HG03354 (cell line): ENCODE measurements at regions not wholly inside any gene's neighbourhood (a gene's known extent, or its start where the extent isn't known, plus 50 kb on each side); places are given as distances from the start of the nearest gene placed in this dataset.
"Not testable (repeated sequence)": the region's sequence is repeated elsewhere in the genome, so short reads cannot be mapped to it uniquely, and the experiment has no call there.

ENCODE experiments used
- ATAC-seq: cut with Tn5 transposase; IDR thresholded peaks from one replicate; pipeline ENCODE4 v1.9.1; 2021; ENCODE audit warnings: mild to moderate bottlenecking; ENCODE audit not compliant: unreplicated experiment, poor library complexity, severe bottlenecking

DNA sequence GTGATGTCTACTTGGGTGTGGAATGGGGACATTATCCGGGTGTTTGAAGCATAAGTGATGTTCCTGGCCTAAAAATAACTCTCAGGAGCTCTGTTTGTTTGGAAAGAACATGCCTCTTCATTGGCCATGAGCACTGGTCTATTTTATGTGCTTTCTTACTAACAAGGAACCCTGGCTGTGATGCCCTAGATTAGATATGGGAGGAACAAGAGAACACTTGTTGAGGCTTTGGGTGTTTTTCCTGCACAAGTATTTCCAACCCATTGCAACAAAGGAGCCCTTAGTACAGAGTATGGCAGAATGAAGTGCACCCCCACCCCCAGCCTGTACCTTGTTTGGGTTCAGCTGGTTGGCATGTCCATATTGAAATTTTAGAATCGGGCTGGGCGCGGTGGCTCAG is 95.9 kb downstream of the SLC4A3 start:
- no peak for ATAC-seq

- ATAC-seq, result no peak
Observed at GRCh38 chr2:219724628-219725027, 97.2 kb downstream of the SLC4A3 start.

- ATAC-seq, result no peak
Observed at GRCh38 chr2:219726916-219727315, 99.5 kb downstream of the SLC4A3 start.

GRCh38 chr2:219727771-219728429 is 100.5 kb downstream of the SLC4A3 start:
- no peak for ATAC-seq

GRCh38 chr2:219728991-219729487 is 101.6 kb downstream of the SLC4A3 start:
- ATAC-seq, result no peak

DNA sequence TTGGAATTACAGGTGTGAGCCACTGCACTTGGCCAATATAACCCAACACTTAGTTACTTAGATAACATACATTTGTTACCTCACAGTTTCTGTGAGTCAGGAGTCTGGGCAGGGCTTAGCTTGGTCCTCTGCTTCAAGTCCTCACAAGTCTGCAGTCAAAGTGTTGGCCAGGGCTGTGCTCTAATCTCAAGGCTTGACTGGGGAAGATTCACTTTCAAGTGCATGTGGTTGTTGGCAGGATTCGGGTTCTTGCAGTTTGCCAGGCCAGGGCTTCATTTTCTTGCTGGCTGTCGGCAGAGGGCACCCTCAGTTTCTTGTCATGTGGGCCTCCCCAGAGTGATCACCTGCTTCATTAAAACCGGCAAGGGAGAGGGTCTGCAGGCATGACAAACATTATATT is 103.7 kb downstream of the SLC4A3 start:
- ATAC-seq, result no peak

- ATAC-seq, result no peak
Observed at GRCh38 chr2:219733106-219733505, 105.7 kb downstream of the SLC4A3 start.

DNA sequence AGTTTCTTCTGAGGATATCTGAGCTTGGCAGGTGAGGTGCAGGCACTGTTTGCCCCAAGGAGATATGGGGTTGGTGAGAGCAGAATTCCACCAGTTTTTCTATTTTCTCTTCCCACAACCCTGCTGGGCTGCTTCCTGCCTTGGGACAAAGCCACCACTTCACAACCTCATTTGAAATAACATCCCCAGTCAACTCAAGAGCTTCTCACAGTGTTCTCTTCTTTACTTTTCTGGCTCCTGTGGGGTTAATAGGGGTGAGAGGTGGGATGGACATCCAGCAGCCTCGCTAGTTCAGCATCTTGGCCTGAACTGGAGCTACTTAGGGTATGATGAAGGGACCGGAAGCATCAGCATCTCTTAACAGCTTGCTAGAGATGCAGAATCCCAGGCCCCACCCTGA is 106.3 kb downstream of the SLC4A3 start:
- ATAC-seq, result no peak

DNA sequence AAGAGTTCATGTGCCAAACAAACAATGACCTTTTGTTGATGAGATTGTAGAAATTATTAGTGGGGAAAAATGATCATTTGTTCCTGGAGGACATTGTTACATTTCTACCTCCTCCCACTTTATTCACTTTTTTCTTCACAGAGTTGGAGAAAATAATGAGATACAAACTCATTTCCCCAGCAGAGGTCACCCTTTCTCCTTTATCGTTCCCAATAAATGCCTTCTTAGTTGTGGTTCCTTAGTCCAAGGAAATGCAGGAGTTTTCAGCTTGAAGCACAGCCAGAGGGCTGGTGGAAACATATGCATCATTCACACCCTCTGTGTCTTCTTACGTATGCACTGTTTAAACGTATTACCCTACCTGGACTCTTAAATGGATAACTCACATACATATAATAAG is 108.8 kb downstream of the SLC4A3 start:
- no peak for ATAC-seq

GRCh38 chr2:219737270-219737691 is 109.9 kb downstream of the SLC4A3 start:
- ATAC-seq, result no peak

- no peak for ATAC-seq
Observed at GRCh38 chr2:219739066-219739465, 111.6 kb downstream of the SLC4A3 start.

DNA sequence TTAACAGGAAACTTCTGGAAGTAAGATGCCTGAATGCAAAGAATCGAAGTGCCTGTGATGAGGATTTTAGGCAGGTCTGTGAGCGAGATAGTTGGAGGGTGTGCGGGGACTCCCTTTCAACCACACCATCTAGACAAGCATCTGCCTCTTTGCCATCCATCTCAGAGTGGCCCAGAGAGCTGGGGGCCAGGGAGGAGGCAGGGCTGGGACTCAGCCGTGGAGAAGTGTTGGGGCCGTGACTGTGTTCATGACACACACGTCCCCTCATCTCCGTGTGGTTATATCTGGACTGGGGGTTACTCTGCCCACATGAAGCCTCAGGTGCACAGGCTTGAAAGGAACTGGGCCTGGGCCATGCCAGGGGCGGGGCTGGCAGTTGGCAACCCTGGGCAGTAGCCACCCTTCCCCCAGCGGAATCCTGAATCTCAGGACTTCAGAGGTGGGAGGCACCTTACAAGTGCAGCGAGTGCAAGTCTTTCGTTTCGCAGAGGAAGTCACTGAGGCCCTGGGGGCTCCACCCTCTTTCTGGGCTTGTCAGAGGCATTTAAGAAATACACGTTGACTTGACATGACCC is 112.5 kb downstream of the SLC4A3 start:
- no peak for ATAC-seq

- no peak for ATAC-seq
Observed at GRCh38 chr2:219743548-219743947, 116.1 kb downstream of the SLC4A3 start.

GRCh38 chr2:219744066-219744465 is 116.6 kb downstream of the SLC4A3 start:
- no peak for ATAC-seq

DNA sequence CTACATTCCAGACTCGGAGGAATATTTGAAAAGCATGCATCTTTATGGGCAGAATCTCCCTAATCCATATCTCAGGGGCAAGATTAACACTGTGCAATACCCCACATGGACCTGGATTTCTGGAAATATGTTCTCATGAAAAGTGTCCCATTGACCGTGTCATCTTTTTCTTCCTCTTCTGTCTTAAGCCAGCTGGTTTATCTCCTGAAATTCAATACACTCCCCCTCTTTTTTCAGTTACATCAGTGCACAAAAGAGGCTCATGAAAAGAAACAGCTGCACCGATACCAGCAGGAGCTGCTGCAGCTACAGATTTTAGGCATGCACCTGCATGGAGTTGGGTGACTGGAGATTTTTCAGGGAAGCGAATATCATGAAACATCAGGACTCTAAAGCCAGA is 117.2 kb downstream of the SLC4A3 start:
- no peak for ATAC-seq

- ATAC-seq, result no peak
Observed at GRCh38 chr2:219747637-219748036, 120.2 kb downstream of the SLC4A3 start.

GRCh38 chr2:219748671-219749570 is 121.5 kb downstream of the SLC4A3 start:
- no peak for ATAC-seq

DNA sequence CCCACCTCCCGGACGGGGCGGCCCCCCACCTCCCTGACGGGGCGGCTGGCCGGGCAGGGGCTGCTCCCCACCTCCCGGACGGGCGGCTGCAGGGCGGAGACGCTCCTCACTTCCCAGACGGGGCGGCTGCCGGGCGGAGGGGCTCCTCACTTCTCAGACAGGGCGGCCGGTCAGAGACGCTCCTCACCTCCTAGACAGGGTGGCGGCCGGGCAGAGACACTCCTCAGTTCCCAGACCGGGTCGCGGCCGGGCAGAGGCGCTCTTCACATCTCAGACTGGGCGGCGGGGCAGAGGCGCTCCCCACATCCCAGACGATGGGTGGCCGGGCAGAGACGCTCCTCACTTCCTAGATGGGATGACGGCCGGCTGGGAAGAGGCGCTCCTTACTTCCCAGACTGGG is 123.7 kb downstream of the SLC4A3 start:
- not testable (repeated sequence) for ATAC-seq

DNA sequence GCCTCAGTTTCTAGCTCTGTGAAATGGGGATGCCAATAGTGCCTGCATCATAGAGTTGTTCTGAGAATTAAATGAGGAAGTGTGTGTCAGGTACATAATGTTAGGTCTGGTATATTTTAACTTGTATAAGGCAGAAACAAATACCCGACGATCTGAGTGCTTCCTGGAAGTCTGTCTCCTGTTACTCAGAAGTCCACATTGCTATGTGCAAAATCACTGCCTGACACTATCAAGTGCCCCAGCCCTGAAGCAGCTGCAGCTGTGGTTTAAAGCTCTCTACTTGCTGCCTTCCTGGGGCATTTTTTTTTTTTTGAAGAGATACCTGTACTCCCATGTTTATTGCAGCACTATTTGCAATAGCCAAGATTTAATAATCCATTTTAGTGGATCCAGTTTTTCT is 125.3 kb downstream of the SLC4A3 start:
- ATAC-seq, result no peak

GRCh38 chr2:219758907-219759680 is 131.7 kb downstream of the SLC4A3 start:
- no peak for ATAC-seq
